Thyroid gland (tissue), 4 donors: ENCODE measurements at regions not wholly inside any gene's neighbourhood (a gene's known extent, or its start where the extent isn't known, plus 50 kb on each side); places are given as distances from the start of the nearest gene placed in this dataset.

Experiments used
- POLR2A ChIP-seq, 2 donors: fragments of 450-650 bp; IDR thresholded peaks; one replicate each; pipeline ENCODE4 v1.6.1; 2017; ENCODE audit warnings: antibody characterized with exemption in 2 of 2, mild to moderate bottlenecking in 2 of 2, moderate library complexity in 1 of 2
- TF ChIP-seq, protein P1 (sequence below), 6 experiments: fragments of 200-600 bp in 3 of 6; fragments of 450-650 bp in 3 of 6; sonication (generic) in 3 of 6; IDR thresholded peaks; one replicate each; pipeline ENCODE4 v1.5.1; 2016 to 2019; ENCODE audit warnings: antibody characterized with exemption in 6 of 6, mild to moderate bottlenecking in 2 of 6, inconsistent platforms in 1 of 6, moderate library complexity in 1 of 6

DNA sequence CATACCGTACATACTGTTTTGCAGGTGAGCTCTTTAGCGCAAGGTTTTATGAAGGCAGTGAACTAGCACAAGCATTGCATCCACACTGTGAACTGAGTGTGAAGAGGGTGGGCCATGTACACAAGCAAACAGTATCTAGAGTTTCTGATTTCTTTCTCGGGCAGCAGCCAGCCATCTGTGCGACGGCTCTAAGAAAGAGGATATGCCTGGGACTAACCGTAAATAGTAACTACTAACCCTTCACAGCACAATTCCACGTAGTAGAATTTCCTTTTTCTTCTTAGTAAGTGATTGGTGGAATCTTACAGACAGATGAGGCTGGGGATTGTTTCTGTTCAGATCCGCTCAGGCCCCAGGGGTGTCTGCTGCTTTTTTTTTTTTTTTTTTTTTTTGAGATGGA lies 89.0 kb downstream of the DRD1 start:
- TF ChIP-seq, protein P1, sequence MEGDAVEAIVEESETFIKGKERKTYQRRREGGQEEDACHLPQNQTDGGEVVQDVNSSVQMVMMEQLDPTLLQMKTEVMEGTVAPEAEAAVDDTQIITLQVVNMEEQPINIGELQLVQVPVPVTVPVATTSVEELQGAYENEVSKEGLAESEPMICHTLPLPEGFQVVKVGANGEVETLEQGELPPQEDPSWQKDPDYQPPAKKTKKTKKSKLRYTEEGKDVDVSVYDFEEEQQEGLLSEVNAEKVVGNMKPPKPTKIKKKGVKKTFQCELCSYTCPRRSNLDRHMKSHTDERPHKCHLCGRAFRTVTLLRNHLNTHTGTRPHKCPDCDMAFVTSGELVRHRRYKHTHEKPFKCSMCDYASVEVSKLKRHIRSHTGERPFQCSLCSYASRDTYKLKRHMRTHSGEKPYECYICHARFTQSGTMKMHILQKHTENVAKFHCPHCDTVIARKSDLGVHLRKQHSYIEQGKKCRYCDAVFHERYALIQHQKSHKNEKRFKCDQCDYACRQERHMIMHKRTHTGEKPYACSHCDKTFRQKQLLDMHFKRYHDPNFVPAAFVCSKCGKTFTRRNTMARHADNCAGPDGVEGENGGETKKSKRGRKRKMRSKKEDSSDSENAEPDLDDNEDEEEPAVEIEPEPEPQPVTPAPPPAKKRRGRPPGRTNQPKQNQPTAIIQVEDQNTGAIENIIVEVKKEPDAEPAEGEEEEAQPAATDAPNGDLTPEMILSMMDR (IDR thresholded peaks at IDR 0.05) = no peak
- no peak for TF ChIP-seq POLR2A (IDR thresholded peaks at IDR 0.05)
